GM06990 (cell line): ENCODE measurements at regions not wholly inside any gene's neighbourhood (a gene's known extent, or its start where the extent isn't known, plus 50 kb on each side); places are given as distances from the start of the nearest gene placed in this dataset.

Source experiments
- DNase-seq: peaks from one replicate; pipeline ENCODE4 v3.0.0-alpha.2; 2011; ENCODE audit not compliant: insufficient read length; ENCODE audit errors: extremely low read depth
- H3K27me3 ChIP-seq: replicated peaks from 2 replicates; pipeline ENCODE4 v1.6.0; 2011; ENCODE audit warnings: low read length; ENCODE audit not compliant: control insufficient read depth, insufficient read depth
- H3K36me3 ChIP-seq: 2 replicates; pipeline ENCODE4 v1.5.1; 2011; ENCODE audit warnings: low read length; ENCODE audit not compliant: control insufficient read depth, insufficient read depth
- H3K4me3 ChIP-seq: replicated peaks from 2 replicates; pipeline ENCODE4 v1.5.1; 2011; ENCODE audit warnings: low read depth, mild to moderate bottlenecking, control low read depth, low read length
- TF ChIP-seq, protein P1 (sequence below): IDR thresholded peaks from 2 replicates; pipeline ENCODE4 v1.5.1; 2011; ENCODE audit warnings: low read length, control low read depth, mild to moderate bottlenecking, inconsistent platforms; ENCODE audit not compliant: insufficient read depth, poor library complexity, severe bottlenecking

DNA sequence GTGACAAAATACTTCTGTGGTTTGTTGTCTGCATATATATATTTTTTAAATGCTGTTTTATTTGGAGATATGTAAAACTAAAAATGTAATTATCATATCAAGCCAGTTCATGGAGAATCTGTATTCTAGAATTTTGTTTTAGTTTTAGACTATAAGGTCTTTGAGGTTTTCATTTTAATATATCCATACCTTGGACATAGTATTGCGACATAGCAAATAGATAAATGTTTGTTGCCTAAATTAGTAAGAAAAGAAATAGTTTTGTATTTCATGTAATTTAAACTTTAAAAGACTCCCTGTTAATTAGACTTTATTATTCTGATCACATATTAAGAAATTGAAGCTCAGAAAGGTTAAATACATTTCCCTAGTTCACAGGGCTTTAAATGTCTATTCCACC lies 472.9 kb downstream of the GBA3 start:
- TF ChIP-seq, protein P1, sequence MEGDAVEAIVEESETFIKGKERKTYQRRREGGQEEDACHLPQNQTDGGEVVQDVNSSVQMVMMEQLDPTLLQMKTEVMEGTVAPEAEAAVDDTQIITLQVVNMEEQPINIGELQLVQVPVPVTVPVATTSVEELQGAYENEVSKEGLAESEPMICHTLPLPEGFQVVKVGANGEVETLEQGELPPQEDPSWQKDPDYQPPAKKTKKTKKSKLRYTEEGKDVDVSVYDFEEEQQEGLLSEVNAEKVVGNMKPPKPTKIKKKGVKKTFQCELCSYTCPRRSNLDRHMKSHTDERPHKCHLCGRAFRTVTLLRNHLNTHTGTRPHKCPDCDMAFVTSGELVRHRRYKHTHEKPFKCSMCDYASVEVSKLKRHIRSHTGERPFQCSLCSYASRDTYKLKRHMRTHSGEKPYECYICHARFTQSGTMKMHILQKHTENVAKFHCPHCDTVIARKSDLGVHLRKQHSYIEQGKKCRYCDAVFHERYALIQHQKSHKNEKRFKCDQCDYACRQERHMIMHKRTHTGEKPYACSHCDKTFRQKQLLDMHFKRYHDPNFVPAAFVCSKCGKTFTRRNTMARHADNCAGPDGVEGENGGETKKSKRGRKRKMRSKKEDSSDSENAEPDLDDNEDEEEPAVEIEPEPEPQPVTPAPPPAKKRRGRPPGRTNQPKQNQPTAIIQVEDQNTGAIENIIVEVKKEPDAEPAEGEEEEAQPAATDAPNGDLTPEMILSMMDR: no peak
- Histone ChIP-seq H3K4me3 (no peak overlapping the region), H3K27me3 (no peaks in the 10 kb centered on the region), H3K36me3 (no peaks in the 10 kb centered on the region)
- no peak for DNase-seq

DNA sequence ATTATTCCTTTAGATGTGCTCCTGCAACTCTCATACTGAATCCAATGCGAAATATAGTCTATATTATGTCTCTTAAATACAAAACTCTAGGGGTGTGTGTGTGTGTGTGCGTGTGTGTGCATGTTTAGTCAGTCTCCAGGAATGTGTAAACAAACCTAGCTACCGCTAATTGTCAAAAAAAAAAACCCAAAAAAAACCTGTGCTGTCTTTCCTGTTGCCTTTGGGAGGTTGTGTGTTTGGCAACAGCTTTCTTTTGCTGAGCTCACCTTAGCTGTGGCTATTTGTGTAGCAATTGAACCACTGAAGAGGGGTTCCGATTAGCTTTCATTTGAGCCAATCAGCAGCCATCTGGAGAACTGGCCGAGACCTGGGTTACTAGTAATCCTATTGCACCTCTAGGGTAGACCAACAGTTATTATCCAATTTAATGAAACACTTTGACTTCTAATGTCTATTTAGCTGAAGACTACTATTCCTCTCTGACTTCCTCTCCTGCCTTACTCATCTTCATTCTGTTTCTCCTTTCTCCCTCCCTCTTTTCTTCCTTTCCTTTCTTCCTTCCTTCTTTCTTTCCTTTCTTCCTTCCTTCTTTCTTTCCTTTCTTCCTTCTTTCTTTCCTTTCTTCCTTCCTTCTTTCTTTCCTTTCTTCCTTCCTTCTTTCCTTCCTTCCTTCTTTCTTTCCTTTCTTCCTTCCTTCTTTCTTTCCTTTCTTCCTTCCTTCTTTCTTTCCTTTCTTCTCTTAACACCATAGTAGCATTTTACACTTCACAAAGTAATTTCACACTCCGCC lies 471.1 kb downstream of the GBA3 start:
- Histone ChIP-seq H3K4me3 (no peak overlapping the region), H3K27me3 (no peaks in the 10 kb centered on the region), H3K36me3 (no peaks in the 10 kb centered on the region)
- no peak for DNase-seq
- TF ChIP-seq, protein P1: no peak

DNA sequence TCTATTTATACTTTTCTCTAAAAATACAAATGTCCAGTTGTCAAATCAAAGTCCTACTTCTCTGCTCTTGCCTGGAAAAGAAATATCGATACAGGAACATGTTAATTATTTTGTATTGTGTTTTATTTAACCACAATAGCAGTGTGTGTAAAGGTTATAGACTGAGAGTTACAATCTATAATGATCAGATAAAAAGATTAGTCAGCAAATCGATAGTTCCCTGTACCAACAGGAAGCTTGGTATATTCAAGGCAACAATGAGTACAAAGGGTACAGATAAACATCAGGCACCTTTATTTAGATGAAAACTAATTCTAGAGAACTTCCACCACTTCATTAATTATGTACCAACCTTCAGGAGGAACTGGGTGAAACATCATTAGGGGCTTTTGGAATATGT lies 469.5 kb downstream of the GBA3 start:
- Histone ChIP-seq H3K4me3 (no peak overlapping the region), H3K36me3 (no peaks in the 10 kb centered on the region), H3K27me3 (no peaks in the 10 kb centered on the region)
- TF ChIP-seq, protein P1: no peak
- no peak for DNase-seq

DNA sequence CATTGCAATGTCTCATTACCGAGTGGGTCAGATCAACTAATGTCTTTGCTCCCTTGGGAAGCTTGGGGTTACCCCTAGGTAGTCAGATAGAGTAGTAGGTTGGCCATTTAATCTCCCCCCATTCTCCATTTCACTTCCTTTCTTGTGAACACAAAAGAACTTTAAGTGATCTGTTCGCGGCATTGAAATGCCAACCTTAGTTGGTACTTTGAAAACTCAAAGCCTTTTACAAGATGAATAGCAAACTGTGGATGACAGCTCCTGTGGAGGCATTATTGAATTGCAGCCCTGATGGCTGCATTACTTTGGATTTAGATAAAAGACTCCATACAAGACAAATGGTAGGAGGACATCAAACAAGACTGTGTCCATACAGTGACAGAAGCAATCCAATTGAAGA lies 469.1 kb downstream of the GBA3 start:
- H3K36me3 ChIP-seq: no peaks in the 10 kb centered on the region
- TF ChIP-seq, protein P1: no peak
- DNase-seq: no peak
- no peaks in the 10 kb centered on the region for H3K27me3 ChIP-seq
- no peak overlapping the region for H3K4me3 ChIP-seq

DNA sequence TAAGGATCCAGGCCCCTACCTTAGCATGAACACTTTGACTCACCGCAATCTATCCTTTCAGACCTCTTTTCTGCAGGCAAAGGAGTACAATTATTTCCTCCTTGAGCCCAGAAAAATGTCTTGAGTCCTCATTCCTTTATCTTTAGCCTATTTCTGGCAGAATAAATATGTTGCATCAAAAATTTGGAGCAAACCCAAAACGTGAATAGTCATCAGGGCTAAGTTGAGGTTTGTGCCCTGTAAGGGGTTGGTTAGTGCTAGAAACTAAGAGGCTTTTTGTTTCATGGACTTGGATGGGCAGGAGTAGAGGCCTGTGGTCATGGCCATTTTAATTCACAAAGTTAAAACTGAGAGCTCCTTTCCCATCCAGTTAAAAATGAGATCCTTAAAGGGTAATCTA lies 460.3 kb downstream of the GBA3 start:
- TF ChIP-seq, protein P1: no peak
- no peaks in the 10 kb centered on the region for H3K27me3 ChIP-seq
- DNase-seq: no peak
- H3K4me3 ChIP-seq: no peak overlapping the region
- H3K36me3 ChIP-seq: no peaks in the 10 kb centered on the region
